ENCODE measurements at regions not wholly inside any gene's neighbourhood (a gene's known extent, or its start where the extent isn't known, plus 50 kb on each side); places are given as distances from the start of the nearest gene placed in this dataset.

DNA sequence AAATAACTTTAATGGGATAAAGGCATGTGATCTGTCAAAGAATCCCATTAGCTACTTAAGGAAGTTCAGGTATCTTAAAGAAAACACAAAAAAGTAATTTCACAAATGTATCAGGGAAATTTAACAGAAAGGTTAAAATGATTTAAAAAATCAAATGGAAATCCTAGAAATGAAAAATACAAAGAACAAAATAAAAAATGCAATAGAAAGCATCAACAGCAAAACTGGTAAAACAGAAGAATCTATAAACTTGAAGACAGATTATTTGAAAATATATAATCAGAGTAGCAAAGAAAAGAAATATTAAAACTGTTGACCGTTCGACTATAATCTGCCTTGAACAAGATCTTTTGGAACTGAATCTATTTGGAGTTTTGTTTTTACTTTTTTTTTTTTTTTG, 279.4 kb upstream of the SYT1 start:
- DNase-seq: no peak

DNA sequence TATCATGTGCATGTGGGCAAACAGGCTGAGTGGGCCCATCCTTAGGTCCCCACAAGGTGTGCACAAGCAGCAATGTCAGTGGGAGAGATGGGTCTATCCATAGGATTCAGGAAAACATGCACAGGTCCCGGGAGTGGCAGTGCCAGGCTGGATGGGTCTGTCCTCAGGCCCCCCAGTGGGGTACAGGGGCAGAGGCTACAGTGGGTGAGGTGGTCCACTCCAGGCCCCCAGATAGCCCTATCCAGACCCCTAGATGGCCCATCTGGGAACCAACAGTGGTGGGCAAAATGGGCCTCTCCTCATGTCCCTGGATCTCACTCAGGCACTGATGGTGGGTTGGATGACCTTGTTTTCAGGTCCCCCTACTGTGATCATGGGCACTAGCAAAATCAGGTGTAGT, 277.8 kb upstream of the SYT1 start:
- no peak for DNase-seq

DNA sequence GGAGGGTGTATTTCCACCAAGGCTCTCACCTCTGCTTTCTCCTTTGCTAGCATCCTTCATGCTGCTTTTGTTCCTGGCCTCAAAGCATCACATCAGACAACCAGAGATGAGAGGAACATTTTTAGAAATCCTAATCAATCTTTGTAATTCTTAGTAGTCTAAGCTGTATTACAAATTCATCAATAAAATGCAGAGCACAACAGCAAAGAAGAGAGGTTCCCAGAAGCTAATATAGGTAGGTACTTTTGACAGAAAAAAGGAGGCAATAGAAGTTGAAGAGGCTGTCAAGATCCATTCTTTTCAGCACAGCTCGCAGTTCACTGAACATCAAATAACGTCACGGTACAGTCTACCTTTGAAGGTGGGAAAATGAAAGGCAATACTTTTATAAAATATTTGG, 265.2 kb upstream of the SYT1 start:
- DNase-seq: no peak

DNA sequence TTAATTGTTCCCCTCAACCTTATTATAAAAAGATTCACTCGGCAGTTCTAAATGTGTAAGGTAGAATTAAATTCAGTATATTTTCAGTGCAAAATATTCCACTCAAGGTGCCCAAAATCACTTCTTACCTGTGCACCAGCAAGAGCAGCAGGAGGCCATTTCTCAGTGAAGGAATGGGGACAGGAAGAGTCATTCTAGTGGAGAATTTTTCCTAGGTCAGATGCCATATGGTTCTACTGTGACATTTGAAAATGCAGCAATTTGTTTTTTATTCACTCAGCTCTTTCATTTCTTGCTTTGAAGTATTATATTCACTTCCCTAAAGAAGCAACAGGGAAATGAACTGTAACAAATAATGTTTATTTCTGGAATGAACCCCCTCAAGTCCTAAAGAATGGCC, 264.0 kb upstream of the SYT1 start:
- no peak for DNase-seq

DNA sequence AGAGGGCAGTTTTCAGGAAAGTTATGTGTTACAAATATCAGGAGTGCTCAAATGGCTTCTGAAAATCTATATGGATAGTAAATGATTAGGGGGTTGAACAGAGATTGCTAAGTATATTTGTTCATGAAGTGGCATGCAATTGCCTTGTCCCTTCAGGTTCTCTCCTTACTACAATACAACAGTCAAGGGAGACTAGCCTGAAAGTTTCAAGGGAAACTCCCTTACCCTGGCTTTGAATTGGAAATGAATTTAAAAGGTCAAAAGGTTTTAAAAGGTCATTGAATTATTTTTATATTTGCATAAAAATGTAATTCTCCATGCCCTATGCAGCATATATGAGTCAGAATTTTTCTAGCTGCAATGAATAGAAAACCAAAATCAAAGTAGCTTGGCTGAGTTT, 253.1 kb upstream of the SYT1 start:
- no peak for DNase-seq

DNA sequence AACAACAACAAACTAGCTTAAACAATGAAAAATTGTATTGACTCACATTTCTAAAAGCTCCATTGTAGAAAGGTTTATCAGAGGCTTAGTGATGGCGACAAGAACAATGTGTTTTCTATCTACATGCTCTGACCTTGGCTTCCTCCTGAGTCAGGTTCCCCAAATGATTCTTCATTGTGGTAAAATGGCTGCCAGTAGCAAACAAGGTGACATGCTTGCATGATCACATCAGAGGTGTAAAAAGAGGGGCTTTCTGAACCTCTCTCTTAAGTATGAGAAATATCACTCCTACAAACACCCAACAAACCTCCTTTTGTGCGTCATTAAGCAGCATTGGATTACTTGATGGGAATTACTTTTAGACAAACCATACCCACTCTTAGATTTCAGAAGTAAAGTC, 252.4 kb upstream of the SYT1 start:
- no peak for DNase-seq

GRCh38 chr12:78617683-78618082, 246.9 kb upstream of the SYT1 start:
- DNase-seq: no peak

DNA sequence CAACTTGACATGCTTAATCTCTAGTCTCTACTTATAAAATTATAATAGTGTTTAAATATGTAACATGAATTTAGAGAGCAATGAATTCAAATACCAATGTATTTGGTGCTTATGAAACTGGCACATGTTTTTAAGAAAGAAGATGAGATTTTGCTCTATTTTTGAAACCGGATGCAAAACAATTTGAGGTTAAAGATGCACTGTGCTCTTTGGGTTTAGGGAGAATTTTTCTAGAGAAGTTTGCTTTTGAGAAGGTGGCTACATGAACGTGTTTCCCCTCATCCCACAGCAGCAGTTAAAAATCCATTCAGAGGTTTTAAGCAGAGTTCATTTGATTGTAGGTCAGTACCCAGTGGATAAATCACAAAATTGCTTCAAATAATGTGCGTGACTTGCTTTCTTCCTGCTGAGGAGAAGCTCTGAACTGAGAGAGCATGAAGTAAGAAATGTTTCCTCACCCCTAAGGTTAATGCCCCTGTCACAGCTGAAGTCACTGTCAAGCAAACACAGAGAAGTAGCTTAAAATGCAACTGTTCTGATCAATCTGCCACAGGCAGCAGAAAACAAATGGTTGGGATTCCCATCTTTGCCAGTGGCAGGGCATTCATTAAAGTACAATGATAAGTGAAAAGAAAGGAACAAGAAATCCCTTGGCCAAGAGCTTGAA, 241.9 kb upstream of the SYT1 start:
- DNase-seq: no peak

- DNase-seq: no peak
These were observed 236.0 kb upstream of the SYT1 start for GRCh38 chr12:78628491-78629100.

GRCh38 chr12:78636231-78636855, 228.2 kb upstream of the SYT1 start:
- no peak for DNase-seq

GRCh38 chr12:78641837-78642423, 222.6 kb upstream of the SYT1 start:
- no peak for DNase-seq

- DNase-seq: no peak
These were observed 218.6 kb upstream of the SYT1 start for GRCh38 chr12:78645956-78646355.

- DNase-seq: no peak
These were observed 212.8 kb upstream of the SYT1 start for GRCh38 chr12:78651755-78652154.

DNA sequence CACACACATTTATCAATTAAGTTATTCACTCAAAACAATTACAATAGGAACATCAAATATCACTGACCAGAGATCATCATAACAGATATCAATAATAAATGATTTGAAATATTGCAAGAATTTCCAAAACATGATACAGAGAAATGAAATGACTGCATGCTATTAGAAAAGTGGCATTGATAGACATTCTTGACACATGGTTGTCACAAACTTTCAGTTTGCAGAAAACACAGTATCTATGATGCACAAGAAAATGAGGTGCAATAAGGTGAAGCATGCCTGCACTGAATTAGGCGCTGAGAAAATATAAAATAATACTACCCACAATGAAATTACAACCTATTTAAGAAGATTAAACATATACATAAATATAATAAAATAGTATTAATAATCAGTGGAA, 198.0 kb upstream of the SYT1 start:
- no peak for DNase-seq

DNA sequence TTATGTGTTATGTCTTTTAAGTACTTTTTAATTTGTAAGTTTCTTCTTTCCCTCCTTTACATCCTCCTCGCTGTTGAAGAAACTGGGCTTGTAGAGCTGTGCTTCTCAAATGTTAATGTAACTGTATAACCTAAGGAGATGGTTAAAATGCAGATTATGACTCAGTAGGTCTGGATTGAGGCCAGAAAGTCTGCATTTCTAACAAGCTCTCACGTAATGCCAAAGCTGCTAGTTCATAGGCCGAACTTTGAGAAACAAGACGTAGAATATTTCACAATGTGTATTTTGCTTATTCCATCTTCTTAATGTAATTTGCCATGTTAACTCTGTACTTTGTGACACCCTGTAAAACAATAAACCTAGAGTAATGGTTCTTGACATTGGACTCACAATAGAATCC, 193.3 kb upstream of the SYT1 start:
- no peak for DNase-seq

- no peak for DNase-seq
These were observed 192.5 kb upstream of the SYT1 start for GRCh38 chr12:78672033-78672432.

GRCh38 chr12:78674311-78675090, 190.1 kb upstream of the SYT1 start:
- DNase-seq: no peak

GRCh38 chr12:78680596-78680995, 184.0 kb upstream of the SYT1 start:
- no peak for DNase-seq

GRCh38 chr12:78683031-78683430, 181.5 kb upstream of the SYT1 start:
- DNase-seq: no peak

DNA sequence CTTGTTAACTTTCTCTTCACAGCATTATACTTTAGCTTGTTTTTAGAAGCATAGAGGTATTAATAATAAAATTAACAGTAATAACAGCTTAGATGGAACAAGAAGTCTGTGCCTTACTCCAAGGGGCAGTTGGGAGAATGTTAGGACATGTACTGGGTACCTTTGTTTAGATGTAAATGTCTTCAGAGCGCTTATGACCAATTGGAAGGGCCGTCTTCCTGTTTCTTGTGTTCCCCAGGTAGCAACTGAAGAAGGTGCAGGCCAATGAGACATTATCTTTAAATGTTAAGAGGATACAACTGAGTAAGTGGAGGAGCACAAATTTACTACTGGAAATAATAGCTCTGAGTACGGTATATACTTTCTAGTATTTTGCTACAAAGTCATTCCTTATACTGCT, 180.9 kb upstream of the SYT1 start:
- no peak for DNase-seq

- DNase-seq: no peak
These were observed 180.2 kb upstream of the SYT1 start for GRCh38 chr12:78684419-78684818.

DNA sequence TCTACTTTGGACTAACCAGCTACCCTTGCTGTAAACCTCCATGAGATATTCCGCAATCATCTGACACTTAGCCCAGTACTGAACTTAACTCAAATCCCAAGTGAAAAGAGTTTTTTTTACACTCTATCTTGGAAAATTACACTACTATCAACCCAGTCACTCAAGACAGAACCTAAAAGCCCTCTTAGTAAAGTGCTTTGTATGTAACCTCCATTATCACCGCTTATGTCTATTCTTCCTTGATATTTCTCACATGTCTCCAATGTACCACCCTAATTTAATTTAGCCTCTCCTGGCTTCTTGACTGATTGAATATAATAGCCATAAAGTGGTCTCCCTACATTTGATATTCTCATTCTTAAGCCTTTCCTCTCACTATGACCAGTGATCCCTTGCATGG, 168.8 kb upstream of the SYT1 start:
- DNase-seq: no peak
